Psoas muscle (tissue), 7 donors: ENCODE measurements at regions not wholly inside any gene's neighbourhood (a gene's known extent, or its start where the extent isn't known, plus 50 kb on each side); places are given as distances from the start of the nearest gene placed in this dataset.

Experiments used
- ATAC-seq, 4 donors: fragments of 200-7000 bp; cut with Tn5 transposase; one replicate each; pipeline ENCODE4 v1.9.1; 2020; ENCODE audit warnings: moderate library complexity in 3 of 4, mild to moderate bottlenecking in 2 of 4
- DNase-seq, 2 donors: peaks; one replicate each; pipeline ENCODE4 v3.0.0-alpha.2; 2020
- H3K27ac ChIP-seq: fragments of 200-600 bp; one replicate; pipeline ENCODE4 v1.8.0; 2022
- H3K27me3 ChIP-seq, 3 donors: fragments of 200-600 bp in 1 of 3; one replicate each; pipeline versions ENCODE4 v1.6.1 to v1.8.0; 2013 to 2022; ENCODE audit warnings: low read length in 2 of 3, mild to moderate bottlenecking in 2 of 3, moderate library complexity in 1 of 3; ENCODE audit not compliant: insufficient read depth in 3 of 3
- H3K36me3 ChIP-seq, 2 donors: fragments of 200-600 bp in 1 of 2; one replicate each; pipeline versions ENCODE4 v1.6.1 to v1.8.0; 2013 to 2022; ENCODE audit warnings: low read depth in 1 of 2, mild to moderate bottlenecking in 1 of 2, moderate library complexity in 1 of 2; ENCODE audit not compliant: insufficient read depth in 1 of 2
- H3K4me1 ChIP-seq: fragments of 200-600 bp; one replicate; pipeline ENCODE4 v1.8.0; 2022
- H3K4me3 ChIP-seq: fragments of 200-600 bp; one replicate; pipeline ENCODE4 v1.8.0; 2022; ENCODE audit warnings: mild to moderate bottlenecking
- H3K9me3 ChIP-seq: fragments of 200-600 bp; one replicate; pipeline ENCODE4 v1.8.0; 2022
- CTCF ChIP-seq: fragments of 200-600 bp; IDR thresholded peaks from one replicate; pipeline ENCODE4 v1.8.0; 2022; ENCODE audit warnings: antibody characterized with exemption
- WGBS, 3 donors: extraction: QIAGEN DNeasy Blood & Tissue Kit; methylation state at CpG; one replicate each; pipeline versions ENCODE4 v1.1.6 to v1.1.7; 2013; 5-methylcytosine and 5-hydroxymethylcytosine counted together
- intact Hi-C, 2 donors: fragments of 100-400 bp; cut with DNase I; formaldehyde crosslinking; loops; one replicate each; pipeline versions ENCODE4 v1.11.0 to v1.14.2; 2022
- donor health status: healthy with polysubstance abuse.
- donor health status: DM: no; HTN: no; CAD: no; lungs with moderate emphysema.
- donor health status: Bipolar disorder and iron deficiency.
- donor health status: healthy.
- donor health status: DM: yes; HTN: yes; CAD: no.
- donor health status: DM: no; HTN: no; CAD: no.
- donor health status: DM: yes; HTN: yes; CAD: no.

- DNase-seq: no peak
- Histone ChIP-seq H3K4me3 (no peak overlapping the region), H3K36me3 (no peaks in the 10 kb centered on the region), H3K9me3 (peaks cover 15% of the 10 kb centered on the region), H3K4me1 (no peaks in the 10 kb centered on the region), H3K27ac (no peak overlapping the region), H3K27me3 (no peaks in the 10 kb centered on the region)
- ATAC-seq: no peak
- no peak for TF ChIP-seq CTCF
- intact Hi-C loops: no loop called here
These were observed 171.5 kb upstream of the DIPK2B start for GRCh38 chrX:45372151-45372550.

GRCh38 chrX:45368705-45369104, 168.0 kb upstream of the DIPK2B start:
- Histone ChIP-seq H3K9me3 (peaks cover 11% of the 10 kb centered on the region), H3K4me3 (no peak overlapping the region), H3K36me3 (no peaks in the 10 kb centered on the region), H3K27me3 (no peaks in the 10 kb centered on the region), H3K4me1 (no peaks in the 10 kb centered on the region), H3K27ac (no peak overlapping the region)
- ATAC-seq: no peak
- DNase-seq: no peak
- no peak for TF ChIP-seq CTCF
- intact Hi-C loops: no loop called here
- WGBS, 3 donors: 91 to 97% (median 96%) methylated on average over 2 of the region's 2 CpGs

- ATAC-seq: no peak
- 78 to 92% (median 91%) methylated on average over 4 of the region's 4 CpGs for WGBS, 3 donors
- H3K9me3 ChIP-seq: peaks cover 5% of the 10 kb centered on the region
- no peaks in the 10 kb centered on the region for H3K36me3 ChIP-seq
- no peak overlapping the region for H3K27ac ChIP-seq
- H3K27me3 ChIP-seq: peaks cover 0 to 9% (median 0%) of the 10 kb centered on the region in 3 donors
- TF ChIP-seq CTCF: no peak
- no peaks in the 10 kb centered on the region for H3K4me1 ChIP-seq
- intact Hi-C loops: no loop called here
- no peak overlapping the region for H3K4me3 ChIP-seq
- DNase-seq: no peak
These were observed 162.9 kb upstream of the DIPK2B start for GRCh38 chrX:45363596-45363995.

GRCh38 chrX:45360571-45360970, 159.9 kb upstream of the DIPK2B start:
- ATAC-seq (no peak), DNase-seq (no peak)
- no peaks in the 10 kb centered on the region for H3K36me3 ChIP-seq
- peaks cover 0 to 9% (median 0%) of the 10 kb centered on the region in 3 donors for H3K27me3 ChIP-seq
- intact Hi-C loops: no loop called here
- no peak for TF ChIP-seq CTCF
- no peaks in the 10 kb centered on the region for H3K9me3 ChIP-seq
- no peak overlapping the region for H3K4me3 ChIP-seq
- no peaks in the 10 kb centered on the region for H3K4me1 ChIP-seq
- 85 to 94% (median 89%) methylated on average over 1 of the region's 1 CpG for WGBS, 3 donors
- no peak overlapping the region for H3K27ac ChIP-seq

- Histone ChIP-seq H3K4me1 (no peaks in the 10 kb centered on the region), H3K27me3 (peaks cover 0 to 9% (median 0%) of the 10 kb centered on the region in 3 donors), H3K9me3 (peaks cover 4% of the 10 kb centered on the region), H3K4me3 (no peak overlapping the region), H3K36me3 (no peaks in the 10 kb centered on the region), H3K27ac (no peak overlapping the region)
- TF ChIP-seq CTCF: no peak
- WGBS, 3 donors: 31 to 69% (median 45%) methylated on average over 1 of the region's 1 CpG
- intact Hi-C loops: no loop called here
- DNase-seq (no peak), ATAC-seq (no peak)
These were observed 157.7 kb upstream of the DIPK2B start for GRCh38 chrX:45358392-45358791.
